ENCODE measurements at regions not wholly inside any gene's neighbourhood (a gene's known extent, or its start where the extent isn't known, plus 50 kb on each side); places are given as distances from the start of the nearest gene placed in this dataset.

DNA sequence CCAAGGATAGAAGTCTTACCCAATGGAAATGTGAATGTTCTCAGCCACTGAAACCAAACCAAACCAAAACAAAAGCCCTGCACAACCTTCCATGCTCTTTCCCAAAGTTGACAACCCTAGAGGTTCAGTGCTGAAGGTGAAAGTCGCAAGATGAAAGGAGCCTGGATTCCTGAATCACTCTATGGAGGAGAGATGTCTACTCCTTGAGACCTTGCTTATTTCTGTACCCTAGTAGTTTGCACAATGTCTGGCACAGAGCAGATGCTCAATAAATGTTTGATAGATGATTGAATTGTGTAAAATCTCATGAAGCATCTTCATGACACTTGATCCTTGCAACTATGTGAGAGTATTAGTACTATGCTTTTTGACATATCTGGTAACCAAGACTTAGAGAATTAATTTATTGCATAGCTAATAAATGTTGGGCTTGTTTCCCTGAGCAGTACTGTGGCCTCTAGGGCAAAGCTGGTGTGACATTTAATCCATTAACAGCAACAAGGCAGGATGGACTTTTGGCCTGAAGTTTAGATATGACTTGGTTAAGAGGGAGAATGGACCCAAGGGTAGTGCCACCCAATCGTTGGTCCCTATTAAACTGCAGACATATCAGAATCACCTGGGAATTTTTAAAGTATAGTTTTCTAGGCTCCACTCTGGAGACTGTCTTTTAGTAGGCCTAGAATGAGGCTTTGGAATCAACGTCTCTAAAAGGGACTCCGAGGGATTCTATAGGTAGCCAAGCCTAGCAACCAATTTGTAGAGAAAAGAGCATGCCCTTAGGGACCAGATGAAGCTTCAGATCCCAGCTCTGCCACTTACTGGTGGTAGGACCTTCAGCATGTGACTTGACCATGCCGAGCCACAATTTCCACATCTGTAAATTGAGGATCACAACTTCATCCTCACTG lies 145.9 kb downstream of the DDX1 start:
- H3K4me3 ChIP-seq (ENCODE audit: low read length) = no peak overlapping the region
- no peaks in the 10 kb centered on the region for H4K20me1 ChIP-seq (ENCODE audit: insufficient read depth, low read length)
- peaks cover 27% of the 10 kb centered on the region for H3K4me1 ChIP-seq (ENCODE audit: low read length)
- TF ChIP-seq, protein P1, sequence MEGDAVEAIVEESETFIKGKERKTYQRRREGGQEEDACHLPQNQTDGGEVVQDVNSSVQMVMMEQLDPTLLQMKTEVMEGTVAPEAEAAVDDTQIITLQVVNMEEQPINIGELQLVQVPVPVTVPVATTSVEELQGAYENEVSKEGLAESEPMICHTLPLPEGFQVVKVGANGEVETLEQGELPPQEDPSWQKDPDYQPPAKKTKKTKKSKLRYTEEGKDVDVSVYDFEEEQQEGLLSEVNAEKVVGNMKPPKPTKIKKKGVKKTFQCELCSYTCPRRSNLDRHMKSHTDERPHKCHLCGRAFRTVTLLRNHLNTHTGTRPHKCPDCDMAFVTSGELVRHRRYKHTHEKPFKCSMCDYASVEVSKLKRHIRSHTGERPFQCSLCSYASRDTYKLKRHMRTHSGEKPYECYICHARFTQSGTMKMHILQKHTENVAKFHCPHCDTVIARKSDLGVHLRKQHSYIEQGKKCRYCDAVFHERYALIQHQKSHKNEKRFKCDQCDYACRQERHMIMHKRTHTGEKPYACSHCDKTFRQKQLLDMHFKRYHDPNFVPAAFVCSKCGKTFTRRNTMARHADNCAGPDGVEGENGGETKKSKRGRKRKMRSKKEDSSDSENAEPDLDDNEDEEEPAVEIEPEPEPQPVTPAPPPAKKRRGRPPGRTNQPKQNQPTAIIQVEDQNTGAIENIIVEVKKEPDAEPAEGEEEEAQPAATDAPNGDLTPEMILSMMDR (IDR thresholded peaks at IDR 0.05; ENCODE audit: low read depth, low read length) = no peak
- no peak for TF ChIP-seq EZH2phosphoT487 (IDR thresholded peaks at IDR 0.05; ENCODE audit: low read depth)
- H2AFZ ChIP-seq (ENCODE audit: low read depth, low read length) = no peak overlapping the region
- H3K36me3 ChIP-seq (replicated peaks; ENCODE audit: low read depth, low read length) = no peaks in the 10 kb centered on the region
- H3K9me3 ChIP-seq (ENCODE audit: insufficient read depth, low read length) = peaks cover 4% of the 10 kb centered on the region; the same call in 1 of the 2 replicates
- H3K27me3 ChIP-seq (ENCODE audit: low read depth, low read length) = peaks cover 34% of the 10 kb centered on the region
- no peak overlapping the region for H3K27ac ChIP-seq (ENCODE audit: low read length)
- no peaks in the 10 kb centered on the region for H3K79me2 ChIP-seq (ENCODE audit: low read length)
- H3K9ac ChIP-seq (ENCODE audit: low read length) = no peak overlapping the region
- H3K4me2 ChIP-seq (ENCODE audit: low read length) = no peak overlapping the region

DNA sequence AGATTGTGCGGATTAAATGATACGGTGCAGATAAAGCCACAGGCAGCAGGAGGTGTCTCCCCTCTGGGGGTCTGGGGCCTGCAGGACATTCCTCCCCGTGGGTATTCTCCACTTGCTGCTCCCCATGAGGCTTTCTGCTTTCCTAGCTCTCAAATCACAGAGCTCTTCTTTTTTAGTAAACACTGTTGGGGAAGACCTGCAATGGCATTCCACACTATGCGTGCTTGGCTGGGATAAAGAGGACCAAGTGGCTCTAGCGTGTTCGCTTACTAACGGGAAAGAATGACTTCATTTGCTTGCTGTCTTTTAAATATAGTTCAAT lies 146.5 kb downstream of the DDX1 start:
- H3K9me3 ChIP-seq (ENCODE audit: insufficient read depth, low read length) = peaks cover 4% of the 10 kb centered on the region; the same call in 1 of the 2 replicates
- no peaks in the 10 kb centered on the region for H4K20me1 ChIP-seq (ENCODE audit: insufficient read depth, low read length)
- TF ChIP-seq, protein P1 (IDR thresholded peaks at IDR 0.05; ENCODE audit: low read depth, low read length) = no peak
- TF ChIP-seq EZH2phosphoT487 (IDR thresholded peaks at IDR 0.05; ENCODE audit: low read depth) = no peak
- H3K36me3 ChIP-seq (replicated peaks; ENCODE audit: low read depth, low read length) = no peaks in the 10 kb centered on the region
- H3K27ac ChIP-seq (ENCODE audit: low read length) = no peak overlapping the region
- no peaks in the 10 kb centered on the region for H3K79me2 ChIP-seq (ENCODE audit: low read length)
- H2AFZ ChIP-seq (ENCODE audit: low read depth, low read length) = no peak overlapping the region
- no peak overlapping the region for H3K4me2 ChIP-seq (ENCODE audit: low read length)
- no peak overlapping the region for H3K4me3 ChIP-seq (ENCODE audit: low read length)
- H3K4me1 ChIP-seq (ENCODE audit: low read length) = peaks cover 21% of the 10 kb centered on the region
- no peak overlapping the region for H3K9ac ChIP-seq (ENCODE audit: low read length)
- peaks cover 34% of the 10 kb centered on the region for H3K27me3 ChIP-seq (ENCODE audit: low read depth, low read length)

DNA sequence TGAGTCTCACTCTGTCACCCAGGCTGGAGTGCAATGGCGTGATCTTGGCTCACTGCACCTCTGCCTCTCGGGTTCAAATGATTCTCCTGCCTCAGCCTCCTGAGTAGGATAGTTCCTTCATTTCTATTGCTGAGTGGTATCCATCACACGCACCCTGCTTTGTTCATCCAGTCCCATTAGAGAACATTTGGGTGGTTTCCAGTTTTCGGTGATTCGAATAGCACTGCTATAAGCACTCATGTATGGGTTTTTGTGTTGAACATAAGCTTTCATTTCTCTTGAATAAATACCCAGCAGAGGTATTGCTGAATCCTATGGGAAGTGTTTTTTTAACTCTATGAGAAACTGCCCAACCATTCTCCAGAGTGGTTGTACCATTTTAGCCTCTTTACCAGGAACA lies 147.3 kb downstream of the DDX1 start:
- H3K4me1 ChIP-seq (ENCODE audit: low read length) = peaks cover 14% of the 10 kb centered on the region
- no peak overlapping the region for H2AFZ ChIP-seq (ENCODE audit: low read depth, low read length)
- no peak overlapping the region for H3K4me2 ChIP-seq (ENCODE audit: low read length)
- no peaks in the 10 kb centered on the region for H4K20me1 ChIP-seq (ENCODE audit: insufficient read depth, low read length)
- TF ChIP-seq EZH2phosphoT487 (IDR thresholded peaks at IDR 0.05; ENCODE audit: low read depth) = no peak
- TF ChIP-seq, protein P1 (IDR thresholded peaks at IDR 0.05; ENCODE audit: low read depth, low read length) = no peak
- no peaks in the 10 kb centered on the region for H3K36me3 ChIP-seq (replicated peaks; ENCODE audit: low read depth, low read length)
- no peak overlapping the region for H3K27ac ChIP-seq (ENCODE audit: low read length)
- peaks cover 27% of the 10 kb centered on the region for H3K27me3 ChIP-seq (ENCODE audit: low read depth, low read length)
- no peak overlapping the region for H3K4me3 ChIP-seq (ENCODE audit: low read length)
- H3K9ac ChIP-seq (ENCODE audit: low read length) = no peak overlapping the region
- peaks cover 4% of the 10 kb centered on the region; the same call in 1 of the 2 replicates for H3K9me3 ChIP-seq (ENCODE audit: insufficient read depth, low read length)
- H3K79me2 ChIP-seq (ENCODE audit: low read length) = no peaks in the 10 kb centered on the region

DNA sequence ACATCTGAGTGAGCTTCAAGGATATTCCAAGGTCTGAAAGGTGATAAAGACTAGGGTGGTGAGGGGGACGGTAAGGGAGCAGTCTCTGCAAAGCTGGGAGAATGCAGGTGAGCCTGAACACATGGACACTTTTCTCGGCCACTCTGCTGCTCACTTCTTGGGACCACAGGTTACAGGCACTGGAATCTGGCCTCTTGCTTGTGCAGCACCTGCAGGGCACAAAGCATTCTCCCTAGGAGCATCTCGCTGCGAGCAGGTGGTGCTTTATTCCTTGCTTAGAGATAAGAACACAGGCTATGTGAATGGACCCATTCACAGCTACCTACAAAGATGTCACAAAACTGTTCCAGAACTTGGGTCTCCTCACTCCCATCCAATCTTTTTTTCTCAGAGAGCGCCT lies 153.2 kb downstream of the DDX1 start:
- Histone ChIP-seq H3K4me3 (ENCODE audit: low read length) (no peak overlapping the region), H3K27me3 (ENCODE audit: low read depth, low read length) (peaks cover 7% of the 10 kb centered on the region; the same call in 1 of the 2 replicates), H3K9ac (ENCODE audit: low read length) (no peak overlapping the region), H3K9me3 (ENCODE audit: insufficient read depth, low read length) (peaks cover 4% of the 10 kb centered on the region; the same call in 1 of the 2 replicates), H3K36me3 (replicated peaks; ENCODE audit: low read depth, low read length) (no peaks in the 10 kb centered on the region), H3K79me2 (ENCODE audit: low read length) (no peaks in the 10 kb centered on the region), H2AFZ (ENCODE audit: low read depth, low read length) (no peak overlapping the region), H3K4me2 (ENCODE audit: low read length) (no peak overlapping the region), H4K20me1 (ENCODE audit: insufficient read depth, low read length) (no peaks in the 10 kb centered on the region), H3K4me1 (ENCODE audit: low read length) (peaks cover 15% of the 10 kb centered on the region), H3K27ac (ENCODE audit: low read length) (no peak overlapping the region)
- no peak for TF ChIP-seq EZH2phosphoT487 (IDR thresholded peaks at IDR 0.05; ENCODE audit: low read depth)
- TF ChIP-seq, protein P1 (IDR thresholded peaks at IDR 0.05; ENCODE audit: low read depth, low read length) = no peak

Data from OCI-LY3 (cell line).